MM.1S (cell line): ENCODE measurements at regions not wholly inside any gene's neighbourhood (a gene's known extent, or its start where the extent isn't known, plus 50 kb on each side); places are given as distances from the start of the nearest gene placed in this dataset.
A peak's percentile ranks its signal among the peaks of the same experiment; 100 is the strongest.

ENCODE experiments used
- DNase-seq: peaks from one replicate; pipeline ENCODE4 v3.0.0-alpha.2; 2015
- H2AFZ ChIP-seq: fragments of 300-600 bp; sonication (generic); 2 replicates; pipeline ENCODE4 v1.6.0; 2016; ENCODE audit warnings: antibody characterized with exemption, low read length
- H3F3A ChIP-seq: fragments of 300-600 bp; sonication (generic); 2 replicates; pipeline ENCODE4 v1.6.1; 2016; ENCODE audit warnings: mild to moderate bottlenecking, antibody characterized with exemption, low read length, moderate library complexity, mixed read lengths; ENCODE audit not compliant: insufficient read depth
- H3K27ac ChIP-seq: fragments of 300-600 bp; sonication (generic); 2 replicates; pipeline ENCODE4 v1.5.1; 2016; ENCODE audit warnings: mild to moderate bottlenecking, low read length
- H3K27me3 ChIP-seq: fragments of 300-600 bp; sonication (generic); replicated peaks from 2 replicates; pipeline ENCODE4 v1.6.0; 2016; ENCODE audit warnings: low read length; ENCODE audit not compliant: insufficient read depth
- H3K36me3 ChIP-seq: fragments of 300-600 bp; sonication (generic); replicated peaks from 2 replicates; pipeline ENCODE4 v1.6.1; 2016; ENCODE audit warnings: mild to moderate bottlenecking, low read length, mixed read lengths; ENCODE audit not compliant: insufficient read depth
- H3K4me1 ChIP-seq: fragments of 300-600 bp; sonication (generic); 2 replicates; pipeline ENCODE4 v1.6.1; 2016; ENCODE audit warnings: low read length, mixed read lengths
- H3K4me2 ChIP-seq: fragments of 300-600 bp; sonication (generic); 2 replicates; pipeline ENCODE4 v1.6.0; 2016; ENCODE audit warnings: low read depth, low read length
- H3K4me3 ChIP-seq: fragments of 300-600 bp; sonication (generic); 2 replicates; pipeline ENCODE4 v1.5.1; 2016; ENCODE audit warnings: low read length, mixed read lengths
- H3K79me2 ChIP-seq: fragments of 300-600 bp; sonication (generic); 2 replicates; pipeline ENCODE4 v1.6.1; 2016; ENCODE audit warnings: mixed run types, low read length, mixed read lengths
- H3K9ac ChIP-seq: fragments of 300-600 bp; sonication (generic); 2 replicates; pipeline ENCODE4 v1.6.1; 2016; ENCODE audit warnings: low read length, mixed read lengths
- H3K9me2 ChIP-seq: fragments of 300-600 bp; sonication (generic); replicated peaks from 2 replicates; pipeline ENCODE4 v1.6.1; 2016; ENCODE audit warnings: mild to moderate bottlenecking, low read length, mixed read lengths; ENCODE audit not compliant: insufficient read depth
- H3K9me3 ChIP-seq: fragments of 300-600 bp; sonication (generic); replicated peaks from 2 replicates; pipeline ENCODE4 v1.6.1; 2016; ENCODE audit warnings: mild to moderate bottlenecking, low read length, mixed read lengths; ENCODE audit not compliant: insufficient read depth
- H4K20me1 ChIP-seq: fragments of 300-600 bp; sonication (generic); 2 replicates; pipeline ENCODE4 v1.6.1; 2016; ENCODE audit warnings: mild to moderate bottlenecking, low read length, moderate library complexity, mixed read lengths; ENCODE audit not compliant: insufficient read depth
- CTCF ChIP-seq: fragments of 300-600 bp; sonication (generic); IDR thresholded peaks from 2 replicates; pipeline ENCODE4 v1.5.1; 2016; ENCODE audit warnings: antibody characterized with exemption, low read length, mixed read lengths
- EZH2 ChIP-seq: fragments of 300-600 bp; sonication (generic); optimal IDR thresholded peaks from 2 replicates; pipeline ENCODE3; 2017; ENCODE audit warnings: low read depth, mild to moderate bottlenecking, antibody characterized with exemption, low read length, mixed read lengths
- EZH2phosphoT487 ChIP-seq: fragments of 300-600 bp; sonication (generic); IDR thresholded peaks from 2 replicates; pipeline ENCODE4 v1.6.1; 2018; ENCODE audit warnings: antibody characterized with exemption, low read length

- Histone ChIP-seq H3K36me3 (no peaks in the 10 kb centered on the region), H3K4me1 (peaks cover 5% of the 10 kb centered on the region), H3K4me3 (no peak overlapping the region), H3K27ac (no peak overlapping the region), H3K27me3 (no peaks in the 10 kb centered on the region), H3K79me2 (no peaks in the 10 kb centered on the region), H3K4me2 (no peak overlapping the region), H3K9me3 (no peaks in the 10 kb centered on the region), H4K20me1 (no peaks in the 10 kb centered on the region), H3K9ac (no peak overlapping the region), H2AFZ (no peak overlapping the region), H3F3A (no peaks in the 10 kb centered on the region), H3K9me2 (no peaks in the 10 kb centered on the region)
- TF ChIP-seq EZH2phosphoT487 (no peak), CTCF (no peak)
- no peak for DNase-seq
Measured at GRCh38 chr6:119713903-119714302, 364.3 kb upstream of the MAN1A1 start.

DNA sequence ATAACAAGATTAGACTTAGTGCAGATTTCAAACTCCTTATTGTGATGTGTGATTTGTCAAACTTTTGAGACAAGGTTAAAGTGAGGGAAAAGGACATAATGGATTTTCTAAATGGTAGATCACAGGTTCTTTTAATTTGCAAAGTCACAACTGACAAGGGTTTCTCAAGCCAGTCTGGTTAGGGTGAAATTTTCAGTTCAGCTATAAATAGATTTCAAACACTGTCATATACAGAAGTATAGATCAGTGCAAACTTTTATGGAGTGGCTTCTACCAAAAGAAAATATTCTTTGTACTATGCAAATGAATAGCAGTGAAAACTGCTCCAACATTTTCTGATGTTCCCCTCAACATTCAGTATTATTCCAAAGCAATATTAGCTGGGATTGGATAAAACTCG is 337.1 kb upstream of the MAN1A1 start:
- Histone ChIP-seq H3K27me3 (no peaks in the 10 kb centered on the region), H3K4me2 (peak overlapping the region; percentile 39), H3K9ac (no peak overlapping the region), H3K36me3 (no peaks in the 10 kb centered on the region), H3K9me2 (no peaks in the 10 kb centered on the region), H3K4me1 (peaks cover 23% of the 10 kb centered on the region), H4K20me1 (no peaks in the 10 kb centered on the region), H2AFZ (no peak overlapping the region), H3K4me3 (no peak overlapping the region), H3F3A (no peaks in the 10 kb centered on the region), H3K79me2 (no peaks in the 10 kb centered on the region), H3K27ac (no peak overlapping the region), H3K9me3 (no peaks in the 10 kb centered on the region)
- TF ChIP-seq CTCF (no peak), EZH2 (no peak), EZH2phosphoT487 (no peak)
- no peak for DNase-seq

- Histone ChIP-seq H3K4me1 (peaks cover 23% of the 10 kb centered on the region), H2AFZ (no peak overlapping the region), H3F3A (no peaks in the 10 kb centered on the region), H3K9me3 (no peaks in the 10 kb centered on the region), H3K79me2 (no peaks in the 10 kb centered on the region), H4K20me1 (no peaks in the 10 kb centered on the region), H3K36me3 (no peaks in the 10 kb centered on the region), H3K4me2 (peak overlapping the region; percentile 39; the same call in 1 of the 2 replicates), H3K9ac (no peak overlapping the region), H3K4me3 (no peak overlapping the region), H3K9me2 (no peaks in the 10 kb centered on the region), H3K27me3 (no peaks in the 10 kb centered on the region), H3K27ac (no peak overlapping the region)
- TF ChIP-seq CTCF (no peak), EZH2 (no peak), EZH2phosphoT487 (no peak)
- no peak for DNase-seq
Measured at GRCh38 chr6:119686240-119686639, 336.7 kb upstream of the MAN1A1 start.
